HG03103 (cell line): ENCODE measurements at regions not wholly inside any gene's neighbourhood (a gene's known extent, or its start where the extent isn't known, plus 50 kb on each side); places are given as distances from the start of the nearest gene placed in this dataset.
"Not testable (repeated sequence)": the region's sequence is repeated elsewhere in the genome, so short reads cannot be mapped to it uniquely, and the experiment has no call there.

Experiments
- ATAC-seq: cut with Tn5 transposase; IDR thresholded peaks from one replicate; pipeline ENCODE4 v1.9.1; 2021; ENCODE audit warnings: low read depth; ENCODE audit not compliant: unreplicated experiment

- ATAC-seq = no peak
Observed at GRCh38 chr4:149211876-149212275, 603.8 kb downstream of the IQCM start.

- no peak for ATAC-seq
Observed at GRCh38 chr4:149203256-149204001, 612.2 kb downstream of the IQCM start.

GRCh38 chr4:149202117-149202516 lies 613.5 kb downstream of the IQCM start:
- ATAC-seq = no peak

- no peak for ATAC-seq
Observed at GRCh38 chr4:149199594-149199993, 616.0 kb downstream of the IQCM start.

- ATAC-seq = no peak
Observed at GRCh38 chr4:149194061-149194460, 621.6 kb downstream of the IQCM start.

GRCh38 chr4:149187726-149188125 lies 627.9 kb downstream of the IQCM start:
- no peak for ATAC-seq

- no peak for ATAC-seq
Observed at GRCh38 chr4:149183638-149184037, 632.0 kb downstream of the IQCM start.

- not testable (repeated sequence) for ATAC-seq
Observed at GRCh38 chr4:149181459-149181858, 634.2 kb downstream of the IQCM start.

GRCh38 chr4:149176039-149176438 lies 639.6 kb downstream of the IQCM start:
- no peak for ATAC-seq

- no peak for ATAC-seq
Observed at GRCh38 chr4:149175549-149175948, 640.1 kb downstream of the IQCM start.

- ATAC-seq = no peak
Observed at GRCh38 chr4:149173241-149174013, 642.2 kb downstream of the IQCM start.

GRCh38 chr4:149168645-149169044 lies 647.0 kb downstream of the IQCM start:
- ATAC-seq = no peak

- ATAC-seq = no peak
Observed at GRCh38 chr4:149166876-149167275, 648.8 kb downstream of the IQCM start.

GRCh38 chr4:149166365-149166764 lies 649.3 kb downstream of the IQCM start:
- no peak for ATAC-seq

- ATAC-seq = no peak
Observed at GRCh38 chr4:149164282-149164681, 651.4 kb downstream of the IQCM start.

GRCh38 chr4:149161247-149161646 lies 654.4 kb downstream of the IQCM start:
- ATAC-seq = no peak

GRCh38 chr4:149160370-149160769 lies 655.3 kb downstream of the IQCM start:
- no peak for ATAC-seq

GRCh38 chr4:149158817-149159216 lies 656.8 kb downstream of the IQCM start:
- ATAC-seq = no peak

- no peak for ATAC-seq
Observed at GRCh38 chr4:149145803-149146202, 669.8 kb downstream of the IQCM start.

- ATAC-seq = no peak
Observed at GRCh38 chr4:149144060-149144459, 671.6 kb downstream of the IQCM start.

GRCh38 chr4:149141391-149141790 lies 674.3 kb downstream of the IQCM start:
- no peak for ATAC-seq

GRCh38 chr4:149140841-149141240 lies 674.8 kb downstream of the IQCM start:
- ATAC-seq = no peak
